H9 (cell line): ENCODE measurements at regions not wholly inside any gene's neighbourhood (a gene's known extent, or its start where the extent isn't known, plus 50 kb on each side); places are given as distances from the start of the nearest gene placed in this dataset.

Experiments used
- DNase-seq: peaks from one replicate; pipeline ENCODE4 v3.0.0-alpha.2; 2017
- H2AFZ ChIP-seq: one replicate; pipeline ENCODE4 v1.6.1; 2013; ENCODE audit warnings: mild to moderate bottlenecking, low read length, control low read depth, moderate library complexity
- H2AK5ac ChIP-seq: 2 replicates; pipeline ENCODE4 v1.6.1; 2013; ENCODE audit warnings: low read length, control low read depth, mixed read lengths; ENCODE audit not compliant: insufficient read length
- H2BK120ac ChIP-seq: one replicate; pipeline ENCODE4 v1.6.1; 2013; ENCODE audit warnings: low read depth, mild to moderate bottlenecking, low read length, control low read depth, inconsistent platforms; ENCODE audit not compliant: poor library complexity, severe bottlenecking
- H2BK12ac ChIP-seq: 2 replicates; pipeline ENCODE4 v1.6.1; 2013; ENCODE audit warnings: low read length, control low read depth, mixed read lengths, low read depth; ENCODE audit not compliant: insufficient read length
- H2BK15ac ChIP-seq: 2 replicates; pipeline ENCODE4 v1.6.1; 2013; ENCODE audit warnings: low read depth, low read length, control low read depth
- H2BK20ac ChIP-seq: one replicate; pipeline ENCODE4 v1.6.1; 2013; ENCODE audit warnings: low read depth, mild to moderate bottlenecking, low read length, control low read depth, inconsistent platforms; ENCODE audit not compliant: poor library complexity, severe bottlenecking
- H2BK5ac ChIP-seq: 2 replicates; pipeline ENCODE4 v1.6.1; 2013; ENCODE audit warnings: low read length, control low read depth, mixed read lengths; ENCODE audit not compliant: insufficient read length
- H3K14ac ChIP-seq: 2 replicates; pipeline ENCODE4 v1.6.1; 2013; ENCODE audit warnings: low read length, control low read depth; ENCODE audit not compliant: insufficient read depth
- H3K18ac ChIP-seq: 2 replicates; pipeline ENCODE4 v1.6.1; 2013; ENCODE audit warnings: low read depth, mild to moderate bottlenecking, mixed read lengths, low read length, control low read depth; ENCODE audit not compliant: insufficient read length
- H3K23ac ChIP-seq: 2 replicates; pipeline ENCODE4 v1.6.1; 2013; ENCODE audit warnings: low read length, control low read depth, mixed read lengths, low read depth; ENCODE audit not compliant: insufficient read length
- H3K23me2 ChIP-seq: 2 replicates; pipeline ENCODE4 v1.6.1; 2013; ENCODE audit warnings: low read depth, mild to moderate bottlenecking, mixed read lengths, low read length, control low read depth; ENCODE audit not compliant: insufficient read length, poor library complexity, severe bottlenecking
- H3K27ac ChIP-seq: 2 replicates; pipeline ENCODE4 v1.5.1; 2013; ENCODE audit warnings: low read length, control low read depth, mixed read lengths, low read depth; ENCODE audit not compliant: insufficient read length
- H3K27me3 ChIP-seq: 2 replicates; pipeline ENCODE4 v1.6.1; 2013; ENCODE audit warnings: low read length, control low read depth, inconsistent platforms; ENCODE audit not compliant: insufficient read depth
- H3K4ac ChIP-seq: 2 replicates; pipeline ENCODE4 v1.6.1; 2013; ENCODE audit warnings: low read depth, mild to moderate bottlenecking, control low read depth, inconsistent platforms, low read length, moderate library complexity
- H3K4me1 ChIP-seq: 2 replicates; pipeline ENCODE4 v1.6.1; 2013; ENCODE audit warnings: low read length, control low read depth, inconsistent platforms; ENCODE audit not compliant: insufficient read depth
- H3K4me2 ChIP-seq: 2 replicates; pipeline ENCODE4 v1.6.1; 2013; ENCODE audit warnings: low read length, control low read depth, mixed read lengths; ENCODE audit not compliant: insufficient read length, insufficient read depth
- H3K56ac ChIP-seq: 2 replicates; pipeline ENCODE4 v1.6.1; 2013; ENCODE audit warnings: low read depth, mild to moderate bottlenecking, mixed read lengths, low read length, control low read depth; ENCODE audit not compliant: insufficient read length
- H3K79me1 ChIP-seq: 2 replicates; pipeline ENCODE4 v1.6.1; 2013; ENCODE audit warnings: low read depth, mild to moderate bottlenecking, moderate library complexity, low read length, control low read depth, inconsistent platforms; ENCODE audit not compliant: insufficient read depth, poor library complexity, severe bottlenecking
- H3K79me2 ChIP-seq: 2 replicates; pipeline ENCODE4 v1.6.1; 2013; ENCODE audit warnings: low read length, control low read depth, inconsistent platforms; ENCODE audit not compliant: insufficient read depth
- H3K9ac ChIP-seq: 2 replicates; pipeline ENCODE4 v1.6.1; 2013; ENCODE audit warnings: low read length, control low read depth, mixed read lengths; ENCODE audit not compliant: insufficient read length; ENCODE audit errors: extremely low read depth
- H3K9me3 ChIP-seq: one replicate; pipeline ENCODE4 v1.6.1; 2013; ENCODE audit warnings: low read depth, low read length, inconsistent platforms; ENCODE audit not compliant: control insufficient read depth
- H3T11ph ChIP-seq: one replicate; pipeline ENCODE4 v1.6.1; 2013; ENCODE audit warnings: mild to moderate bottlenecking, low read length, control low read depth, inconsistent platforms
- H4K20me1 ChIP-seq: one replicate; pipeline ENCODE4 v1.6.1; 2013; ENCODE audit not compliant: control insufficient read depth, insufficient read length, insufficient read depth
- H4K5ac ChIP-seq: 2 replicates; pipeline ENCODE4 v1.6.1; 2013; ENCODE audit warnings: low read depth, mild to moderate bottlenecking, mixed read lengths, low read length, control low read depth; ENCODE audit not compliant: insufficient read length
- H4K8ac ChIP-seq: replicated peaks from 2 replicates; pipeline ENCODE4 v1.6.1; 2013; ENCODE audit warnings: low read length, control low read depth, mixed read lengths, low read depth; ENCODE audit not compliant: insufficient read length
- H4K91ac ChIP-seq: 2 replicates; pipeline ENCODE4 v1.6.1; 2013; ENCODE audit warnings: low read depth, mild to moderate bottlenecking, moderate library complexity, mixed read lengths, low read length, control low read depth; ENCODE audit not compliant: insufficient read length
- H3K27ac Mint-ChIP-seq, 3 experiments: 2 replicates in 2 of 3; 3 replicates in 1 of 3; pipeline ENCODE4 v1.8.0; 2020 to 2021; ENCODE audit warnings: mixed read lengths in 3 of 3, mild to moderate bottlenecking in 1 of 3, moderate library complexity in 1 of 3
- H3K27me3 Mint-ChIP-seq: 2 replicates; pipeline ENCODE4 v1.8.0; 2021; ENCODE audit warnings: low read depth, mild to moderate bottlenecking, moderate library complexity, mixed read lengths
- H3K36me3 Mint-ChIP-seq, 3 experiments: 2 replicates in 2 of 3; 3 replicates in 1 of 3; pipeline ENCODE4 v1.8.0; 2020 to 2021; ENCODE audit warnings: low read depth in 3 of 3, mixed read lengths in 3 of 3; ENCODE audit not compliant: insufficient read depth in 1 of 3
- H3K4me1 Mint-ChIP-seq, 2 experiments: 2 replicates each; pipeline ENCODE4 v1.8.0; 2020; ENCODE audit warnings: mixed read lengths in 2 of 2
- H3K4me3 Mint-ChIP-seq, 2 experiments: 2 replicates in 1 of 2; 3 replicates in 1 of 2; pipeline ENCODE4 v1.8.0; 2020 to 2021; ENCODE audit warnings: mild to moderate bottlenecking in 2 of 2, mixed read lengths in 2 of 2, moderate library complexity in 1 of 2
- H3K9me3 Mint-ChIP-seq, 2 experiments: 2 replicates in 1 of 2; 3 replicates in 1 of 2; pipeline ENCODE4 v1.8.0; 2020; ENCODE audit warnings: mild to moderate bottlenecking in 2 of 2, mixed read lengths in 2 of 2, moderate library complexity in 1 of 2
- CTCF ChIP-seq: fragments of 200-600 bp; sonication (generic); conservative IDR thresholded peaks from 3 replicates; pipeline ENCODE4 v1.8.0; 2021; ENCODE audit warnings: antibody characterized with exemption, mild to moderate bottlenecking
- WGBS: extraction: QIAGEN DNeasy Blood & Tissue Kit; methylation state at CpG from one replicate; pipeline ENCODE4 v1.1.7; 2013; ENCODE audit warnings: missing lambda C conversion rate, low lambda C conversion rate, mixed read lengths; ENCODE audit not compliant: insufficient read length; ENCODE audit errors: extremely low coverage; 5-methylcytosine and 5-hydroxymethylcytosine counted together

GRCh38 chr1:14318830-14319229 is 279.7 kb upstream of the KAZN start:
- no peaks in the 10 kb centered on the region for H4K20me1 ChIP-seq
- H2BK15ac ChIP-seq = no peak overlapping the region
- H4K91ac ChIP-seq = no peak overlapping the region
- H3T11ph ChIP-seq = no peak overlapping the region
- no peaks in the 10 kb centered on the region for H3K27me3 ChIP-seq
- no peak overlapping the region for H4K8ac ChIP-seq
- no peak overlapping the region for H3K56ac ChIP-seq
- Mint-ChIP-seq H3K36me3 (no peaks in the 10 kb centered on the region), H3K9me3 (no peaks in the 10 kb centered on the region), H3K27me3 (peaks cover 1% of the 10 kb centered on the region; the same call in 1 of the 2 replicates), H3K4me1 (peaks cover 17 to 19% of the 10 kb centered on the region in 2 experiments), H3K27ac (no peak overlapping the region), H3K4me3 (no peak overlapping the region)
- no peak for DNase-seq
- H3K18ac ChIP-seq = no peak overlapping the region
- H3K4ac ChIP-seq = no peak overlapping the region
- H3K27ac ChIP-seq = no peak overlapping the region
- no CpG with 5 or more reads among the region's 1 CpG for WGBS
- no peak overlapping the region for H3K23ac ChIP-seq
- H3K4me1 ChIP-seq = peaks cover 2% of the 10 kb centered on the region; the same call in 1 of the 2 replicates
- H3K23me2 ChIP-seq = no peaks in the 10 kb centered on the region
- TF ChIP-seq CTCF = no peak
- no peak overlapping the region for H2BK5ac ChIP-seq
- H2AFZ ChIP-seq = no peak overlapping the region
- H2BK12ac ChIP-seq = no peak overlapping the region
- H3K79me2 ChIP-seq = no peaks in the 10 kb centered on the region
- no peak overlapping the region for H2AK5ac ChIP-seq
- H3K9ac ChIP-seq = no peak overlapping the region
- no peak overlapping the region for H2BK20ac ChIP-seq
- H4K5ac ChIP-seq = no peak overlapping the region
- H2BK120ac ChIP-seq = no peak overlapping the region
- no peak overlapping the region for H3K4me2 ChIP-seq
- H3K9me3 ChIP-seq = no peaks in the 10 kb centered on the region
- no peaks in the 10 kb centered on the region for H3K79me1 ChIP-seq
- H3K14ac ChIP-seq = no peak overlapping the region
